HG03025 (cell line): ENCODE measurements at regions not wholly inside any gene's neighbourhood (a gene's known extent, or its start where the extent isn't known, plus 50 kb on each side); places are given as distances from the start of the nearest gene placed in this dataset.

Experiments
- ATAC-seq: cut with Tn5 transposase; IDR thresholded peaks from one replicate; pipeline ENCODE4 v1.9.1; 2021; ENCODE audit warnings: mild to moderate bottlenecking, moderate library complexity; ENCODE audit not compliant: unreplicated experiment, low FRiP score

DNA sequence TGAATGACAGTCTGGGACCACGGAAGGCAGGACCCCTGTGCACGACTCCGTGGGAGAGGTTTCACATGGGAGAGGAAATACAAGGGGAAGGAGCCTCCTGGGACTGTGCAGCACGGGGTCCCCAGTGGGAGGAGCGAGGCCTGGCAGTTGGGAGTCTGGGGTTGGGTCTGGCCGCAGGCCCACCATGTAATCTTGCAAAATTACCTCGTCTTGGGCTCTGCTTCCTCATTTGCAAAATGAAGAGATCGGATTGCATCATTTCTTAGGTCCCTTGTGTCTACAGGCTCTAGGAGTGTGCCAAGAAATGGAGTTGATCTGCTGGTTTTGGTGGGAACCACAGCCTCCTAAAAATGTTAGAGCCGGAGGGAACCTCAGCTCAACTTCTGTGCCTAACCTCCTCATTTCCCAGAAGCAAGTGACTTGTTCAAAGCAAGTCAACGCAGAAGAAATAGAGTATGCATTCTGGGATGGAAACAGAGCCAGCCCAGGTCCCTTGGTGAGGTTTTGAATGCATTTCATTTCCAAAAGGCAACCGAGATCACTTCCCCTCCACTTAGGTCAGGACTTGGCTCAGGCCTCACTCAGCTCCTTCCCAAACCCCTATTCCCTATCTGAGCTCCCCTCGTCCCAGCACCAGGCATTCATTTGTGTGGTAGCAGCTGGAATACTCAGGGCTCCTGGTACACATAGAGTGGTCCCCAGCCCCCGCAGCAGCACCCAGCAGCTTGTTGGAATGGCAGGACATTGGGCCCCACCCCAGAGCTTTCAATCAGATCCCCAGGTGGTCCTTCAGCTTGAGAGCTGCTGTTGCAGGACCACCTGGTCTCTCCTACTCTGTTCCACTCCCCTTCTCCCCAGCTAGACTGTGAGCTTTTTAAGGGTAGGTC is 267.7 kb downstream of the XXYLT1 start:
- ATAC-seq, result no peak

DNA sequence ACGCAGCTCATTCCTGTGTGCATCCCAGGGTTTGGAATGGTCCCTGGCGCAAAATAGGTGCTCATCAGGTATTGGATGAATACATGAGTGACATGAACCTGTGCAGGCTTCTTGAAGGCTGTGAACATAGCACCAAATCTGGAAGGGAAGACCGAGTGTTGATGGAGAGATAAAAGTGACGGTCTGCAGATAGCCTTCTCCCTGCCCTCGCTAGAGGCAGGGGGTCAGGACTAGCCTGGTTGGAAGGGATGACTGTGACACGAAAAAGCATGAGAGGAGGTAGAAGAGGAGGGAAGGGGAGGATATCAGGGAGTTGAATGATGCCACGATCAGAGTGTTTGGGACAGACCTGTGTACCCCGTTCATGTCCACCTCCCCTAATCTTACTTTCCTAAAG is 267.1 kb downstream of the XXYLT1 start:
- no peak for ATAC-seq

DNA sequence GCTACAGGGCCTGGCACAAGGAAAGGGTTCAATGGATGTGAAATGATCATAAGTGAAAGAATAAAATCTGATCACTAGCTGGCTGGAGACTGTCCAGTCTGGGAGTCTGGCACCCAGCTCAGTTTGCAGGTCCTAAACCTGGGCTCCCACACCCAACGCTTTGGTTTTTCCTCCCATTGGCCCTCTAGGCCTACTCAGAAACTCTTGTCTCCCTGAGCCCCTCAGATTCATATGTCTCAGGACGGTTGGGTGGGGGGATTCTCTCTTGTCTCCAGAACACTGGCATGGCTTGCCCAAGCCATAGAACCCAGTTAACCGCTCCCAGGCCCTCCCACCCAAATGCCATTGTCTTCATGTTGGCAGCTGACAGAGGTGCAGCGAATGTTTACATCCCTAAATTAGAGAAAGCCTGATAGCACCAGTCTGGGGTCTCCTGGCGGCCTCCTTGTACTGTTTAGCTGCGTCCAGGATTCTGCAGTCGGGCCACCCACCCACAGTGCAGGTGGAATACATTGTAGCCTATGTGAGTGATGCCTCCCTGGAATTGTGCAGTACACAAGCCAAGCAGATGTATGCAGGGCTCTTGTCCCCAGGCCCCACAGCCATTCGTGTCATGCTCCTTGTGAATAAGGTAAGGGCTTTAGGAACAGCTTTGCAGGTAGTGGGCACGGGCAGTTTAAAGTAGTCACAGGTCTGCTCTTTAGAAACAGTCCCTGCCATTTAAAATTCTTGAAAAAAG is 266.3 kb downstream of the XXYLT1 start:
- ATAC-seq, result no peak

DNA sequence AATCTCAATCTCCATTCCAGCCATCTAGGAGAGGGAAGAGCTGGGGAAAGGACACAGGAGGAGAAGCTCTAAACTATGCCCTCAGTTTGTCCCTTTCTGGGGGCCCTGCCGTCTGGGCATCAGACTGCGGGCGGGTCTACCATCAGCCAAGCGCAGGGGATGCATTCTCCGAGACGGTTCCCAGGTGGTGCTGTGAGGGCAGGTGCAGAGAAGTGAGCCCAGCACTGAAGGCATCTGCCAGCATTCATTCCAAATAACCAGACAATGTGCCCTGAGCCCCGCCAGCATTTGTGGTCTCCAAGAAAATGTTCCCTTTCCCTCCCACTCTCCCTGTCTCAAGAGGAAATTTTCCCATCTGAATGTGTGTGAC is 265.7 kb downstream of the XXYLT1 start:
- no peak for ATAC-seq

DNA sequence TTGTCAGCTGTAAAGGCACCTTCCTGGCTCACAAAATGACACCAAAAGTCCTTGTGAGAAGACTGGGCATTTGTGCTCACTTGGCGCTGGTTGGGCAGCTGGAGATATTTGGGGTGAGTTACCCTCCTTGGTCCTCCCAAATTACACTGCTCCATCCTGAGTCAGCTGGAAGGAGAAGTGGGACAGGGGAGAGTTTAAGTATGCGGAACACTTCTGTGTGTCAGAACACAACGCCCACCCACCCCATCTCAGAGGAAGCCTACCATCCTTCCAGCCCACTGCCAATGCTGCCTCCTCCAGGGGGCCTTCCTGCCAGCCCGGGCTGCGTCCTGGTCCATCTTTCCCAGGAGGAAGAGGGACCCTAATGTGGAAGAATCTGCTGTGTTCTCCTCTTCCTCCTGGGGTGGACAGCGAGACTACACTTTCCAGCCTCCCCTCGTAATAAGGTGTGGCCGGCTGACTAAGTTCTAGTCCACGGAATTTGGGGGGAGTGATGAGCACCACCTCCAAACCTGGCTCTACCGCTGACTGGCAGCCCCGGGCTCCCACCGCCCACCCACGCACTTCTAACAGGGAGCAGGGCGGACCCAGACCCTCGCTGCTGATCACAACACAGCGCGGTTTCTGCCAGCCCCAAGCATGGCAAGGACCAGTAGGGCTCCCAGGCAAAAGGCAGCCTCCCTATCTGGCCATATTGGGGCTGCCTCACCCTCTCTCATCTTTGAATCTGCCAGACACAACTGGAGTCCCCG is 265.0 kb downstream of the XXYLT1 start:
- no peak for ATAC-seq

DNA sequence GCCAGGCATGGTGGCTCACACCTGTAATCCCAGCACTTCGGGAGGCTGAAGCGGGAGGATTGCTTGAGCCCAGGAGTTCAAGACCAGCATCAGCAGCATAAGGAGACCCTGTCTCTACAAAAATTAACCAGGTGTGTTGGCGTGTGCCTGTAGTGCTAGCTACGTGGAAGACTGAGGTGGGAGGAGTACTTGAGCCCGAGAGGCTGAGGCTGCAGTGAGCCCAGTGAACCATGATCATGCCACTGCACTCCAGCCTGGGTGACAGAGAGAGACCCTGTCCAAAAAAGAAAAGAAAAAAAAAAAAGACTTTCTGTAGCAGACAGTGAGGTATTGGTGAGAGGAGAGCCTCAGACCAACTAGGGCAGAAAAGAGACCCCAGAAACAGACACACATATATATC is 263.8 kb downstream of the XXYLT1 start:
- no peak for ATAC-seq

DNA sequence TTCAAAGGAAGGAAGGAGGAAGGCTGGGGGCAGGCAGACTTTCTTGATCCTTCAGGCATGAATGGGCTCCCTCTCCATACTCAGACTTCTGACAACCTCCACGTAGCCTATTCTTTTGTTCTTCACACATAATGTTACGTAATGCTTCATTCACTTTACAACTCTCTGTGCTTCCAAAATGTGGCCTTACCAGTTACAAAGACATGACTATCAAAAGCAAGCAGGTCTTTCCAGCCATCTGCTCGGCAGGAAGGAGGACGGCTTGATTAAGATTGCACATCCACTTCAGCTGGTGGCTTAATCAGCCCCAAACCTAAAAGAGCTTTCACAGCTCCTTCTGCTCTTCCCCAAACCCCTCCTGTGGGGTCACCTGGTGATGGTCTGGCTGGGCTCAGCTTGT is 263.2 kb downstream of the XXYLT1 start:
- ATAC-seq, result no peak

DNA sequence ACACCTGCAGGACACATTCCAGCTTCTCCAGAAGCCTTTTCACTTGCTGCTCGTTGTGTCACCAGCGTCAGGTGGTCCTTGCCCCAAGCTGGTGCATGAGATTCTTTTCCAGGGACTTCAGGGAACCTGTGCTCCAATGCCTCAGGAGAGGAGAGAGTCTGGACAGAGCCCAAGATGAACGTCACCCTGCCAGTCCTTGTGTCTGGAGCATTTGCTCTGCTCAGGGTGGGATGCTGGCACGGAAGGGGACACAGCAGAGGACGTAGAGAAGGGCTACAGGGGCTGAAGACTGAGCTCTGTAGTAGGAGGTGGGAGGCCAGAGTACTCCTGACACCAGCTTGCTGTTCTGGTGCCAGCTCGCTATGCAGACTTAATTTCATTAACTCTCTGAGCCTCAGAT is 262.1 kb downstream of the XXYLT1 start:
- no peak for ATAC-seq

DNA sequence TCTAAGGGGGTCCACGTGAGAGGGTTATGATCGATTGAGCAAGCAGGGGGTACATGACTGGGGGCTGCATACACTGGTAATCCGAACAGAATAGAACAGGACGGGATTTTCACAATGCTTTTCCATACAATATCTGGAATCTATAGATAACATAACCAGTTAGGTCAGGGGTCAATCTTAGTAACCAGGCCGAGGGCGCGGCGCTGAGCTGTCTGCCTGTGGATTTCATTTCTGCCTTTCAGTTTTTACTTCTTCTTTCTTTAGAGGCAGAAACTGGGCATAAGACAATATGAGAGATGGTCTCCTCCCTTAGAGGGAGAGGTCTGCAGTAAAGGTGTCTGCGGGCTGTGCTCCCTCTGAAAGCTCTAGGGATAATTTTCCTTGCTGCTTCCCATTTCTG is 261.3 kb downstream of the XXYLT1 start:
- ATAC-seq, result no peak

DNA sequence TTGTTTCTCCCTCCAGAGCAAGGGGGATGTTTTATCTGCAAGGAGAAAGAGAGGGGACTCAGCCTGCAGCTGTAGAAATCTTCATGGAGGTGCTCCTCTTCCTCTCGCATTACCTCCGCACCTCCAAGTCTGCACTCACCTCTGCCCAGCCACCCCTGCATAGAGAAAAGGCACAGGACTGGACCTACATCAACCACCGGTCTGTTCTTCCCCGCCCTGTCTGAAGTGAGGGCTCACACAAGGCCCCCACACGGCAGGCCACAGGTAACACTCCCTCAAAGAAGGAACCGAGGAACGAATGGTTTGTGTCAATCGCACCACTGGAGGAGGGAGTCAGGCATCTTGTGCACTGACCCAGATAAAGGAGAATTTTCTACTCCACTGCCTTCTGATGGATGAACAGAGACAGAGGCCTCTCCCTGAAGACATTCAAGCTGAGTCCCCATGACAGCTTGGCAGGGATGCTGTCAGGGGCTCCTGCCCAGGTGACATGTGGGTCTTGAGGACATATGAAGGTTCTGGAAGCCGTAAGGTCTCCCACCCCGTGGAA is 260.3 kb downstream of the XXYLT1 start:
- no peak for ATAC-seq

DNA sequence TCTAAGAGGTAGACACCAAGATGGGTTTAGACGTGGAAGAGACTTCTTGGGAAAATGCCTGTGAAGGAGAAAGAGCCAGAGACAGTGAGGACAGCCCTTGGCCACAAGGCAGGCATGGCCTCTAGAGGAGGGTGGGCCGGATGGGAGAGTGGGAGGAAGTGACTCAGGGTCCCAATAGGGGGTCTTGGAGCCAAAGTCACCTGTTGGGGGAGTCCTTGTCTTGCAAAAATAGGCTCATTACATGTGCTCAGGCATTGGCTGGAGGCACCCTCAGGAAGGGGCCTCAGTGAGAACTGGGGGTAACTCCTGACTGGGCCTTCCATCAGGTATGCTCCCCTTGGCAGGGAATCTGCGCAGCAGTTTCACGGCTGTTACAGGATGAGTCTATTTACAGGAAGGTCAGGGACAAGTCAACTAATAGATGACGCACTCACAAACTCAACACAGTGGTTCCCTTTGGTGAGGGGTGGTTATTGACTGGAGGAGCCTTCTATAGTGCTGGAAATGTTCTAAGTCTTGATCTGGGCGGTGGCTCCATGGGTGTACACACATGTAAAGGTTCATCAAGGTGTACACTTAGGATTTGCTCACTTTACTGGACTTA is 259.6 kb downstream of the XXYLT1 start:
- no peak for ATAC-seq

DNA sequence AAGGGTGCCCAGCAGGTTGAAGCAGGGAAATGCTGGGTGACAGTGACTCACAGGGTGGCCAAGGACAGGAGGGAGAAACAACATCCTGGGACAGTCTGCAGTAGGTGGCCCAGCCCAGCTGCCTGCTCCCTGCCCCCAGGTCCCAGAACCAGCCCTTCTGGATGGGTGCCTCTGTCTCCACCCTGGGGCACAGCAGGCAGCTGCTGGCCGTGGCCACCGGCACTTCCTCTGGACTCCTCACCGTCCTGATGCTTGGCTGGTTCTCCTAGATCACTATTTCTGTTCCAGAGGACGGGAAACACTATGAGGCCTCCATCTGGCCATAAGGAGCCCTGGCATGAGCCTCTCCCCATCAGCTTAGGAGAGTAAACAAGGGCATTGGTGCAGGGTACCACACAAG is 258.9 kb downstream of the XXYLT1 start:
- no peak for ATAC-seq

DNA sequence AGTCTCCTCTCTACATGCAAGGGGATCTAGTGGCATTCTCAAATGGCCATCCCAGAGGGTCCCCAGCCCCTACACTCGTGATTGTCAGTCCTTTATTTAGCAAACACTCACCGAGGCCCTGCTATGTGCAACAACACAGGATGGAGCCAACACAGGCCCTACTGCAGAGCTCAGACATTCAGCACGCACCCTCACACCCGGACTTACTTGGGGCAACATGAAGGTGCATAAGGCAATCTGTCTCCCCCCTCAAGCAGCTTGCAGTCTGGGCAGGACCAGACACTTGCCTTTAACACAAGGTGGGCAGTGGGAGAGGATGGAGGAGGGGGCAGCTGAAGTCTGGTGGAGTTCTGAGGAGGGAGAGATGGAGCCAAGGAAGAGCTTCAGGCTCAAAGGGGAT is 258.4 kb downstream of the XXYLT1 start:
- ATAC-seq, result no peak

DNA sequence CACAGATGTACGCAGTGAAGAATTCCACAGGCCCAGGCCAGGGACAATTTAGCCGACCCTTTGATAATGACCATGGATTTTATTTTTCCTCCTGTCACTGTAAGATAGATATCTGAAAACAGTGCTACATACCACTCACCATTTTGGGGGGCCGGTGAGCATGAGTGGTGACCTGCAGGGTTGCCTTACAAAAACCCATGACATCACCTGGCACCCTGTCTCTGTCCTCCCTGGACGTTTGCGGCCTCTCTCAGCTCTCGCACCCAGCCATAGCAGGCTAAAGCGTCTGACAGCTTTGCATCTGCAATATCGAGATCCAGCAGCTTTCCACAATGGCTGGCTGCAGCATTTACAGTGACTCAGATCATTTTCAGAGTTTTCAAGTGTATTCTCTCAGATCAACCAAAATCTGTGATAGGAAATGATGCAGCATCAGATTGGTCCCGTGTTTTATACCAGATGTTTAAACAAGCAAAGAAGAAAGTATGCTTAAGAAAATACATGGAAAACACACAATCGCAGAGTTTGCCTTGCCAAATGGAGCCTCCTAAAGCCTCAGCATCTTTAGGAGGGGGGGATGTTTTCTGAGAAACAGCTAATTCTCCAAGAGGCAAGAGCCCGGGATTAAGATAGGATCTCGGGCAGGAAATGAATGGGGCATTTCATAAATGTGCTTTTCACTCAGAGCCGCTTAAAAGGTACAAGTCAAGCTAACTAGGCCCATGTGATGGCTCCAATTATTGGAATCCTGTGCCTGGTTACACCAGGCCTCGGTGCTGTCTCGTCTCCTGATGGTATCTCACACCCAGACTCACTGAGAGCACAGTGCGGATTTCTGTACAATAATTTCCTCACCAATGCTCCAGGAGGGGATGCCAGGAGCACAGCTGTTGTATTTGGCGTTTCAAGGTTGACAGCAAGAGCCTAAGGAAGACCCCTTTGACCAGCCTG is 257.3 kb downstream of the XXYLT1 start:
- no peak for ATAC-seq

DNA sequence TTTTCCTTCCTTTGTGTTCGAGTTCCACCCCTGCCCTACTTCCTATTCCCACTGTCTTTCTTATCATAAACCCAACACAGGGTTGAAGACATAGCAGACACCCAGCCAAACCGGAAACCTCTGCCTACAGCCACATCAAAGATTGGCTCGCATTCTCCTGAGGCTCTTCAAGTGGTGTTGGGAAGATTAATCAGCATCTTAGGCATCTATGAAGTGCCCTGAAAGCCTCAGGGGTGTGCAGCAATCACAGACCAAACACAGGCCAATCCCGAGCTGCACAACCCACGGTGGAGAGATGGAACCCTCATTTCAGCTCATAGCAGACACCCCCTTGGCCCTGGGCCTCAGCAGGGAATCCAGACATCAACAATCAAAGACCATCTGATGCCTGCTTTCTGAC is 255.9 kb downstream of the XXYLT1 start:
- ATAC-seq, result no peak

DNA sequence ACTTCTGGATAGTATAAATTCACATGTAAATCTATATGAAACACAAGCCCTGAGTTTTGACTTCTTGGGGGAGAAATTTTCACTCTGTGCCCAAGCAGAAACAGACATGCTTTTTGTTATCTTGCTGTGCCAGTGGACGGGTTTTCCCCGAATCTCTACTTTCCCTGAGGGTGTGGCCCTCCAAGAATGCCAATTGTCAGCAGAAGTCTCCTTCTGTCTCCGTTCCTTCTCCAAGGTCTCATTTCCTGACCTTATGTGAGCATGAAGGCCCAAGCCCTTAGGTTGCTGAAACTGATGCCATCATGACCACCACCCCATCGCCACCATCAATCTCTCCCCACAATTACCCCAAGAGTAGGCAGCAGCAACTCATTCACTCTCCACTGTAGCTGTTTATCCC is 253.8 kb downstream of the XXYLT1 start:
- ATAC-seq, result no peak
